DND-41 (cell line): ENCODE measurements at regions not wholly inside any gene's neighbourhood (a gene's known extent, or its start where the extent isn't known, plus 50 kb on each side); places are given as distances from the start of the nearest gene placed in this dataset.

ENCODE experiments used
- ATAC-seq: fragments of 200-7000 bp; cut with Tn5 transposase; 3 replicates; pipeline ENCODE4 v1.9.1; 2021; ENCODE audit warnings: low read depth; ENCODE audit not compliant: insufficient read depth
- DNase-seq: peaks from one replicate; pipeline ENCODE4 v3.0.0-alpha.2; 2020
- H2AFZ ChIP-seq: 2 replicates; pipeline ENCODE4 v1.6.0; 2012; ENCODE audit warnings: low read depth, low read length
- H3K27ac ChIP-seq: 2 replicates; pipeline ENCODE4 v1.5.1; 2012; ENCODE audit warnings: low read length, inconsistent platforms
- H3K27me3 ChIP-seq: fragments of 200-600 bp; sonication (generic); 2 replicates; pipeline ENCODE4 v1.6.0; 2012; ENCODE audit warnings: low read length, mild to moderate bottlenecking, inconsistent platforms; ENCODE audit not compliant: insufficient read depth, poor library complexity
- H3K36me3 ChIP-seq: 2 replicates; pipeline ENCODE4 v1.5.1; 2012; ENCODE audit warnings: low read length, inconsistent platforms; ENCODE audit not compliant: insufficient read depth
- H3K4me1 ChIP-seq: 2 replicates; pipeline ENCODE4 v1.5.1; 2012; ENCODE audit warnings: mild to moderate bottlenecking, low read length; ENCODE audit not compliant: insufficient read depth
- H3K4me2 ChIP-seq: 2 replicates; pipeline ENCODE4 v1.6.0; 2012; ENCODE audit warnings: mild to moderate bottlenecking, moderate library complexity, low read length, inconsistent platforms; ENCODE audit not compliant: insufficient read depth
- H3K4me3 ChIP-seq, 2 experiments: fragments of 200-600 bp in 1 of 2; shearing (Covaris generic) in 1 of 2; 2 replicates each; pipeline ENCODE4 v1.5.1; 2012 to 2016; ENCODE audit warnings: inconsistent platforms in 2 of 2, low read length in 2 of 2, mild to moderate bottlenecking in 2 of 2, low read depth in 1 of 2, moderate library complexity in 1 of 2
- H3K79me2 ChIP-seq: 2 replicates; pipeline ENCODE4 v1.6.0; 2012; ENCODE audit warnings: low read length, inconsistent platforms; ENCODE audit not compliant: insufficient read depth
- H3K9ac ChIP-seq: 2 replicates; pipeline ENCODE4 v1.6.0; 2012; ENCODE audit warnings: low read depth, mild to moderate bottlenecking, inconsistent platforms, low read length, moderate library complexity
- H3K9me3 ChIP-seq: 2 replicates; pipeline ENCODE4 v1.5.1; 2012; ENCODE audit warnings: low read length, moderate library complexity, mild to moderate bottlenecking, inconsistent platforms; ENCODE audit not compliant: insufficient read depth, severe bottlenecking
- H4K20me1 ChIP-seq: 2 replicates; pipeline ENCODE4 v1.6.0; 2012; ENCODE audit warnings: low read length; ENCODE audit not compliant: insufficient read depth
- CTCF ChIP-seq: IDR thresholded peaks from 2 replicates; pipeline ENCODE4 v1.5.1; 2012; ENCODE audit warnings: borderline replicate concordance, low read length, moderate library complexity, mild to moderate bottlenecking; ENCODE audit not compliant: poor library complexity, severe bottlenecking; ENCODE audit errors: extremely low read depth
- EZH2 ChIP-seq: IDR thresholded peaks from 3 replicates; pipeline ENCODE4 v1.6.1; 2012; ENCODE audit warnings: borderline replicate concordance, low read depth, mild to moderate bottlenecking, moderate library complexity, low read length, inconsistent platforms; ENCODE audit not compliant: severe bottlenecking

GRCh38 chr10:111151595-111152307 is 74.9 kb downstream of the ADRA2A start:
- DNase-seq (no peak), ATAC-seq (no peak)
- H2AFZ ChIP-seq = no peak overlapping the region
- no peaks in the 10 kb centered on the region for H3K79me2 ChIP-seq
- no peaks in the 10 kb centered on the region for H4K20me1 ChIP-seq
- no peaks in the 10 kb centered on the region for H3K36me3 ChIP-seq
- no peak overlapping the region for H3K27ac ChIP-seq
- TF ChIP-seq EZH2 = no peak
- no peak for TF ChIP-seq CTCF
- no peaks in the 10 kb centered on the region for H3K4me1 ChIP-seq
- H3K4me3 ChIP-seq = no peak overlapping the region
- no peak overlapping the region for H3K9ac ChIP-seq
- no peak overlapping the region for H3K4me2 ChIP-seq
- no peaks in the 10 kb centered on the region for H3K27me3 ChIP-seq
- no peaks in the 10 kb centered on the region for H3K9me3 ChIP-seq

GRCh38 chr10:111156754-111157153 is 79.9 kb downstream of the ADRA2A start:
- Histone ChIP-seq H3K27me3 (no peaks in the 10 kb centered on the region), H3K4me1 (no peaks in the 10 kb centered on the region), H3K4me2 (no peak overlapping the region), H3K79me2 (no peaks in the 10 kb centered on the region), H3K9me3 (no peaks in the 10 kb centered on the region), H2AFZ (no peak overlapping the region), H3K27ac (no peak overlapping the region), H3K9ac (no peak overlapping the region), H3K4me3 (no peak overlapping the region), H4K20me1 (no peaks in the 10 kb centered on the region), H3K36me3 (no peaks in the 10 kb centered on the region)
- TF ChIP-seq EZH2 (no peak), CTCF (no peak)
- ATAC-seq (no peak), DNase-seq (no peak)

- Histone ChIP-seq H3K9ac (no peak overlapping the region), H3K79me2 (no peaks in the 10 kb centered on the region), H3K9me3 (no peaks in the 10 kb centered on the region), H2AFZ (no peak overlapping the region), H3K4me3 (no peak overlapping the region), H3K4me2 (no peak overlapping the region), H4K20me1 (no peaks in the 10 kb centered on the region), H3K36me3 (no peaks in the 10 kb centered on the region), H3K27ac (no peak overlapping the region), H3K27me3 (no peaks in the 10 kb centered on the region), H3K4me1 (no peaks in the 10 kb centered on the region)
- ATAC-seq (no peak), DNase-seq (no peak)
- TF ChIP-seq CTCF (no peak), EZH2 (no peak)
These were observed 81.8 kb downstream of the ADRA2A start for GRCh38 chr10:111158595-111158994.
